ENCODE measurements at regions not wholly inside any gene's neighbourhood (a gene's known extent, or its start where the extent isn't known, plus 50 kb on each side); places are given as distances from the start of the nearest gene placed in this dataset.

DNA sequence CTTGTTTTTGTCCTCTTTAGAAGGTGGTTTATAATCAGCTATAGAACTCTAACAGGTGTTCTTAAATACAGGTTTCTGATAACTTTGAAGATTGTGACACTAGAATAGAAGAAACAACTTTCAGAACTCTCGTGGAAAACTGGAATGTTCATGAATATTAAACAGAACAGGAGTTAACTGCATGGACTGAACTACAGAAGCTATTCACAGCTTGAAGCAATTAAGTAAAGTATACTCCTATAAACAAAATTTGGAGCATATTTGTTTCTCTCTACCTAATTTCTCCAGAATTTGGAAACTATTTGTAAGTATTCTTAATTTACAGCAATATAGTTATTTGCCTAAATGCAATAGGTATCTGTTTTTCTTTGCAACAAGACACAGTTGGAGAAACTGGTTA, 824.8 kb downstream of the ADGRL2 start:
- DNase-seq (ENCODE audit: low read depth in 1 of 2, low spot score in 1 of 2): no peak

DNA sequence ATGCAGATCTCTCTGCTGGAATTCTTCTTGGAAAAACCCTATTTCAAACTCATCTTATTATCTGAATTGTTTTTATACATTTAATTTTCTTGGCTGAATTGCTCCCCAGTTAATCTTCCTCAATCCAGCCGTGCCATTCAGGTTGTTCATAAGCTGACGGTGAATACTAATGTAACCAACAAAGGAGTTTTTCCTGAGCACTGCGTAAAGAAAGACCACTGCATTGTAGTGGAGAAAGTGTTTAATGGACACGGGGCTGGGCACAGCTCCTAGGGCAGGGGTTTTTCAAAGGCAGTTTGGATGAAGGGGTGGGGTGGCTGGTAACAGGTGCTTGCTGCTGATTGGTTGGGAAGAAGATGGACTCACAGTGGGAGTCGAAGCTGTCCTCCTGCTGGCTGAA, 820.3 kb downstream of the ADGRL2 start:
- no peak for DNase-seq (ENCODE audit: low read depth in 1 of 2, low spot score in 1 of 2)

DNA sequence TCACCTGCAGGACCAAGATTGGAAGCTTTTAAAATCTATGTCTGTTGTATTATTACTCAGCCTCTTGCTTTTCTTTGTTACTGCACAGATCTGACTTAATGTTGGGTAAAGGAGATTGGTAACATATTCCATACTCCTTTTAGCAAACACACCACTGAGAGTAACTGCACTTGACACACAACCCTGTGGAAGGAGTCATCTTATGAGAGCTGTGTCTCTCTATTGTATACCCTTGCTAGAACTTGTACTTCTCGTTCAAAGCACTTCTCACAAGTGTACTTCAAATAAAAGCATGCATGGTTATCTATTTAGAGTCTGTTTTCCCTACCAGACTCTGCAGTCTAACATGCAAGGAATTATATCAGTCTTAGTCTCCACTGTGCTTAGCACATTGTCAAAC, 813.4 kb downstream of the ADGRL2 start:
- DNase-seq (ENCODE audit: low read depth in 1 of 2, low spot score in 1 of 2): no peak

DNA sequence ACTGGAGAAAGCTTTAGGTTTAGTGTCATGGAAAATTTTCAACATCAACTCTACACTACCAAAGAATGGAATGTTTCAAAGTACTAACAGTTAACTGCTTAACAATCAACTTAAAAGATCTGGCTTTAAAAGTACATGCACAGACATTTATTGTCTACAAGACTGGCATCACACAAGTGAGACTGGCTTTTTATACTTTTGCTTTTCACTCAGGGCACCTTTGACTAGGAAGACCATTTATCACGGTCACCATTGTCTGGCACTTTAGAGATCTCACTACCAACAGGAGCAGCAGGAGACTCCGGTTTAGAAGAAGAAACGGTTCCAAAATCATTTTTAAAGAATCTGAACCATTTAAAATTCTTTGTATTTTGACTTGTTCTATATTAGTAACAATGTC, 812.3 kb downstream of the ADGRL2 start:
- no peak for DNase-seq (ENCODE audit: low read depth in 1 of 2, low spot score in 1 of 2)

DNA sequence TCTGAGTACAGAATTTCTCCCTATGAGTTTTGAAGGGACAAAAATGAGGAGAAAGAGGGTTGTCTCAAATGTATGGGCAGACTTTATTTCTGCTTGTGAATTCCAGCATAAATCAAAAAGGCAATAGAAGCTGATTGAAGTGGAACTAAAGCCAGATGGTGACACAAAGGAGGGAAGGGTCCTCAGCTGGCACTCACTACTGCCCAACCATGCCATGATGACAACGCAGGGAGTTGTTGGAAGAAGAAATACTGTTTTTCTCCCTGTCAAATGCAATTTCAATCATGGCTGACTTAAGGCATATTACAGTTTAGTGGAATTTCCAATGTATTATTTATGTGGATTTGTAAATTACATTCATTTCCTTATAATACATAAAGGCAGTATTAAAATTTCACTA, 805.8 kb downstream of the ADGRL2 start:
- no peak for DNase-seq (ENCODE audit: low read depth in 1 of 2, low spot score in 1 of 2)

DNA sequence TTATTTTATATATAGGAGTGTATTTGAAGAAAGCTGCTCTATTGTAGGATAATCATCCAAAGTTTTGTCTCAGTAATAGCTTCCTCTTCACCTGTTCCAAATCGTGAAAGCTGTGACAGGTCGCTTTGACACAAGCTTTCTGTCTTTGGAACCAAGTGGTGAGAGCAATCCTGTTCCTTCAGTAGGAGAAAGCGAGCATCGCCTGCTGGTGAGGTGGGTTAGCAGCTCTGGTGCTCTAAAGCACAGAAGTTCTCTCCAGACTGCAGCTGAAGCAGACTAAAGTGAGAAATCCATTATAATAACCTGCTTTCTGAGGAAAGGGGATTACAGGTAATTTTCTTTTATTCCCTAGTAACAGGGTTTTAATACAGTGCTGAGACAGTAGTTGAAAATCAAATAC, 803.8 kb downstream of the ADGRL2 start:
- no peak for DNase-seq (ENCODE audit: low read depth in 1 of 2, low spot score in 1 of 2)

DNA sequence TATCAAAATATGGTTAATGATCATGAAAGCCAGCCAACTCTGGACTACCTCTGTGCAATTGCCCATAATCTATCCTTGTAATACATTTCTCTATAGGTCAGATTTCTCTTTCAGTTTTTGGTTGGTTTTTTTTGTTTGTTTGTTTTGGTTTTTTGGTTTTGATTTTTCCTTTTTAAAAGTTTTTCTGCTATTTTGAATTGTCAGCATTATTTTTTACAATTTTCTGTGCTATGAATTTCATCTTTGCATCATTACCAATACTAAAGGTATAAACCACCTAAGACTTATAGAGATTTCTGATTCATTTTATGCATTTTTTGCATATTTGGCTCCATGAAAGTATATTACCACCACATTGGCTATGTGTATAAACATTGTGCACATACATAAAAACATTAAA, 799.6 kb downstream of the ADGRL2 start:
- DNase-seq (ENCODE audit: low read depth in 1 of 2, low spot score in 1 of 2): no peak

DNA sequence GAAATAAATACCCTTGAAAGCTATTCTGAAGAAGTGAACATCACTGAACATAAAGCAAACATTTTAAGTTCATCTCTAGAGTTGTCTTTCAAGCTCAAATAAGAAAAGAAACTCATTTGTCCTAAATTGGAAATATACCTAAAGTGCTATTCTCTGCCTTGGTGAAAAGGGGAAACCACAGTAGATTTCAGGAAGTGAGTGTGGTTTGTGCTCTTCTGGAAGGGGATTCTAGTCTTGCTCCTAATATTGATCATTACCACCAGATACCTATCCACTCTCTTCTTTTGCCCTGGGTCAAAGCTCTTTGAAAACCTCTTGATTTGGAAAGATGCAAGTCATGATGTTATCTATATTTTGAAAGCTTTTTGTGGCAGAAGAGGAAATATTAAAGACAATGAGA, 798.1 kb downstream of the ADGRL2 start:
- no peak for DNase-seq (ENCODE audit: low read depth in 1 of 2, low spot score in 1 of 2)

DNA sequence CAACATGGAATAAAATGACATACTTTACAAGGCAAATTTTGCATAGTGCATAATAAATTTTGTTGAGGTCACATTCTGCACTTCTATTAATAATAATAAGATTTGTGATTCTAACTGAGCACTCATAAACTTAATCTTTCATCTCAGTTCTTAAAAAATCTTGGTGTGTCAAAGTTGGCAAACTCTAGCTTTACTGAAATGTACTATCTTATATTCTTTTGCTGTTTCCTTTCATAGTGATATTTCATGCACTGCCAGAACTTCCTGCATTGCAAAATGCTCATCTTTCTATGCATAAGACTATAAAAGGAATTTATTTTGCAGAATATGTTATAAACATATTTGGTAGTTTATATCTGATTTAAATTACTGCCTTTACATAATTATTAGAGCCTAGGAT, 797.6 kb downstream of the ADGRL2 start:
- DNase-seq (ENCODE audit: low read depth in 1 of 2, low spot score in 1 of 2): no peak

DNA sequence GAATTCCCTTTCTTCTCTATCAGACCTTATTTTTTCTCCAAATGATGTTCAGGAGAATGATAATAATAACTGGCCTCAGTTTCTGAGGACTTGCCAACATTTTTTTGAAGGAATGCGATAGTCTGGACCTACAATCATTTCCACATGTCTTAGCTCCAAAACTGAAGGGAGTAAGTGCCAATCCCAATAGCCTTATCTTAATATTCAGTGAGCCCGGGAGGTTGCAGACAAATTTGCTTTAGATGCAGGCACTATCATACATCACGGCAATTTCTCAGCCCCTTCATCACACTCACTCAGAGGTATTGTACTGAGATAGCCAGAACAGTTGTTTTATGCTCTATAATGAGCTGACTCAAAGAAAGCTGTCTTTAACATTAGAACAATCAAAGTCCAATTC, 796.9 kb downstream of the ADGRL2 start:
- no peak for DNase-seq (ENCODE audit: low read depth in 1 of 2, low spot score in 1 of 2)

DNA sequence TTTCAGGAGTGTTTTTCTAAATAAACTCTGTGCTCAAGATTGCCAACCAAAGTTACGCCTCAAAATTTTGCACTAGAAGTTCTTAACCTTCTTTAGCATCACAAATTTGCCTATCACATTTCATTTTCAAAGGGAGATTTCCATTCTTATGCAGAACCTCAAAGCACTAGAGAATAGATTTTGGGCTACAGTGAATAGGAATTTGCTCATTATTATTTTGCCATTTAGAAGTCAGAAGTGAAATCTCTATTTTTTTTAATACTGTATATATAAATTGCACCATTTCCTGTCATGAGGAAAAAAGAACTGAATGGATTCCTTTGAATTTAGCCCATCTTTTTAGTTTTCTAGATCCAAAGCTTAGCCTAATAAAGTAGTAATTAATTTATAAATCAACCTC, 796.4 kb downstream of the ADGRL2 start:
- no peak for DNase-seq (ENCODE audit: low read depth in 1 of 2, low spot score in 1 of 2)

DNA sequence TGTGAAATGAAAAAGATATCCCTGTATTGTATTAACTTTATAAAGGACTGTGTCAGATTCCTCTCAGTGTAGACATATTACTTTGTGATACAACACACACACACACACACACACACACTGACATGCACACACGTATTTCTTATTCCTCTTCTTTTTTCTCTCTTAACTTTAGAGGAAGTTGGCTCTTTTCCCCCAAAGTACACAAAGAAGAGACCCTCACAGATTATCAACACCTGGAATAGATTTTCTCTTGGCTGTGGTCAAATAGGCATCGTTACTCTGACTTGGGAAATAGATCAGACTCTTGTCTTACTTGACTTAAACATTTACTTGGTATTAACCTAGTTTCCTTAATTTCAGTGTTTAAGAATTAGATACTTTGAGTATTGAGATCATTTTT, 792.8 kb downstream of the ADGRL2 start:
- DNase-seq (ENCODE audit: low read depth in 1 of 2, low spot score in 1 of 2): no peak

DNA sequence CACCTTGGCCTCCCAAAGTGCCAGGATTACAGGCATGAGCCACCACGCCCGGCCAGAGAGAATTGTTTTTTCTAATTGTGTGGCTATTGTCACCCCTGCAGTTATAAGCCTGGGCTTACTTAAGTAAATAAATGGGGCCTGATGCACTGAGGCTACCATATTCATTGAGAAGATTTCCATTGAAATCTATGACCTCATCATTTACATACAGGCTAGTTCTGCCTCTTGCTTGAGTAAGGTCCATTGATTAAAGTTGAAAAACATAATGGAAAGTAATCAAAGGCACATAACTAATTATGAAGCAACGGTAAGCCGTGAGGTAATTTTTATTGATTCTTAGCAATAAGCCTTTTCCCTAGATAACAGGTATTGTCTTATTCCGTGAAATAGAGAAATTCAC, 788.9 kb downstream of the ADGRL2 start:
- no peak for DNase-seq (ENCODE audit: low read depth in 1 of 2, low spot score in 1 of 2)

DNA sequence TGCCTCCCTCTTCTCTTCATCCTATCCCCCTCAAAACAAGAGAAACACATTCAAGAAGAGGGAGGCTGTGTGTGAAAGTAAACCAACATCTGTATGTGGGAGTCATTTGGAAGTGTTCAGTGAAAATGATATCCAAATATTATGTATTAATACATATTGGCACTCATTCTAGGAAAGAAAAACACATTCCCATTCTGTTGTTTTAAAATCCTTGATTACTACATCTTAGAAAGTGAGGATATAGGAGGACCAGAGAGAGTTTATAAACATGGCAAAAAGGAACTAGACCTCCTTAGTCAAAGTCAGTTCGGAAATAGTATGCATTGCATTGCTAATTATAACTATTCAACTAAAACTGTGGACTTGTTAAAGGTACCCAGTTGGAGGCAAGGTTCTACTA, 786.6 kb downstream of the ADGRL2 start:
- DNase-seq (ENCODE audit: low read depth in 1 of 2, low spot score in 1 of 2): no peak

DNA sequence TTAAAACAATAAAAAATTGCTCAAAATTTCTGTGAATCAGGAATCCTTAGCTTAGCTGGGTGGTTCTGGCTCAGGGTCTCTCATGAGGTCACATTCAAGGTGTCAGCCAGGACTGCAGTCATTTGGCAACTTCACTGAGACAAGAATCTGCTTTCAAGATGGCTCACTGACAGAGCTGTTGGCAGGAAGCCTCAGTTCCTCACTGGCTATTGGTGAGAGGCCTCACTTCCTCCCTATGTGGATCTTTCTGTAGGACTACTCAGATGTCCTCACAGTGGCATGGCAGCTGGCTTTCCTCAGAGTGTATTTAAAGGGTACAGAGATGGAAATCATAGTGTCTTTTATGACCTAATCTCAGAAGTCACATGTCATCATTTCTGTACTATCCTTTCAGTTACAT, 785.7 kb downstream of the ADGRL2 start:
- DNase-seq (ENCODE audit: low read depth in 1 of 2, low spot score in 1 of 2): no peak

DNA sequence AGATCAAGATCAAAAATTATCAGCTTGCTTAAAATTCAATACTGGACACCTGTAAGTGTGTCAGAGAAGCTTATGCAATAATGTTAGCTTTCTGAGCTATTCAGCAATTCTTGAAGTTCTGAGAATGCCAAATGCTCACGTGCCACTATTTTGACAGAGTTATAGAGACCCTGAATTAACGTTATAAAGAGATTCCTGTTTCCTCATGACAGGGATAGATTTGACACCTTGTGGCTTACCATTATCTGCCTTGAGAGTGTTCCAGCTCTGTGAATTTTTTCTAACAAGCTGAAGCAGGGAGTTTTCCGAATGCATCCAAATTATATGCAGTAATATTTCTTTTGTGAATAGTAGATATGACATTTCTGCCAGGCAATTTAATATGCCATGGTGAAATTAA, 781.6 kb downstream of the ADGRL2 start:
- no peak for DNase-seq (ENCODE audit: low read depth in 1 of 2, low spot score in 1 of 2)

DNA sequence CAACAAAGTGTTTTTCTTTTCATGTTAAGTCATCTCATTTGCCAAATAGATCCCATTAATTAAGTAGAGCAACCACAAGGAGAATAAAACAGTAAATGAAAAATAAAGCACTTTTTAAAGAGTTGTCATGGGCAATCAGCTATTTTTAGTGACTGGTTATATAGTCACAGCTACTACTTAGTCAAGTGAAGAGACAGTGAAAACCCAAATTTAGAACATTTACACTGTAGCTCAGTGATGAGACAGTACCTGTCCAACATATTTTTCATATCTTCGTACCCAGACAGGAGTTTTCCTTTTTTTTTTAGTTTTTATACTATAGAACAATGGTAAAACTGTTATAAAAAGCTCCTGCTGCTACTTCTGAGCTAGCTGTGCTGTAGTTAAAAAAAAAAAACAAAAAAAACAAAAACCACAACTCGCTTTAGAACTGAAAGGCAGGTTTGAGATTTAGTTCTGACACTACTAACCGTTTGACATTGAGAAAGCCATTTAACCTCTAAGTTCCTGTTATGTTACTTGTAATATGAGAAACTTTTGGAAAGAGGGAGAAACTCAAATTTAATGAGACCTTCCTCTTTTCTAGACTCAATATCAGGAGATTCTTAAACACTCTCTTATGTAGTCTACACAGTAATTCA, 777.5 kb downstream of the ADGRL2 start:
- no peak for DNase-seq (ENCODE audit: low read depth in 1 of 2, low spot score in 1 of 2)

DNA sequence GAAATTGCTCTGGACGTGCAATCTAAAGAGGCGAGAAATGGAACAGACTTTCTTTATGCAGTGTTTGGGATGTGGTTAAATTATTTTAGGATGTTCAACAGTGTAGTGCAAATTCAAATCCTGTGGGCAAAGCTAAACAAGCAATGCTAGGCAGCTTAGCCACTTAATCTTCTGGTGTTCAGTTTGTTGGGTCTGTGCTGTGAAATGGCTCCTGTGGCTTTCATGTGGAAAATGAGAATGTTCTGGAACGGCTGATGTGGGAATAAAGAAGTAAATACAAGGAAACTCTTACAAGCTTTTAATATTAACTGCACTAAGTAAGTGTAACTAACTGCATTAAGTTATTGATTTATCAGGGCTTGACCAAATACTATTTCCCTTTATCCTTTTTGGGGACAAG, 766.6 kb downstream of the ADGRL2 start:
- DNase-seq (ENCODE audit: low read depth in 1 of 2, low spot score in 1 of 2): no peak

DNA sequence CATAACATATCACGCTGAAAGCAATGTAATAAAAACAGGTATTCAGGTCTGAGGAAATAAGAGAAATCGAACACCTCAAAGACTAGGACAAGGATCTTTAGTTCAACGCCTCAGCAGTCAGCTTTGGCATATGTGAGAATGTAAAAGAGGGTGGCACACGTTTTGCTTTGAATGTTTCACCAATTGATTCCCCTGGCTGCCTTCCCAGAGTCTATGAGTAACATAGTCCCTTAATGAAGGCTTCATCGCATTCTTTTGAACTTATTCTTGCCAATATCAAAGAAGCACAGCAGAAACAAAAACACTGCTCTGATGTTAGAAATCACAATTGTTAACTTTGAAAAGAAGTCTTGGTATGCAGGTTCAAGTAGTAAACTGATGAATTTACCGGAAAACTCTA, 764.8 kb downstream of the ADGRL2 start:
- no peak for DNase-seq (ENCODE audit: low read depth in 1 of 2, low spot score in 1 of 2)

DNA sequence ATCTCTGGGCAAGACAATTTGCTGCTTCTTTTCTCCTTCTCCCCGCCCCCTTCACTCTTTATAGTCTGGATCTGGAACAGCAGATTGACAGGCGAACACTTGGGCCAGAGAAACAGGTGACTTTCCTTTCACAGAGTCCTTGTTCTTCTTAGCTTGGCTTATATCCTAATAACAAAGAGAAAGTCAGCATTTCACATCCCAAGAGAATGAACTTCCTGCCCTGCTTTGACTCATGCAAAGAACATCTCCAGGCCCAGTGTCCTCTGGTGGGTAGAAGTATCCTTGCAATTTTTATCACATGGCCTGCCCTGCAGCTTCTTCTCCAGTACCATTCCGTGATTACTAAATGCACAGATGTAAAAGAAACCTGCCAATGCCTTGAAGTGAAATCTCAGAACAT, 764.4 kb downstream of the ADGRL2 start:
- DNase-seq (ENCODE audit: low read depth in 1 of 2, low spot score in 1 of 2): no peak

DNA sequence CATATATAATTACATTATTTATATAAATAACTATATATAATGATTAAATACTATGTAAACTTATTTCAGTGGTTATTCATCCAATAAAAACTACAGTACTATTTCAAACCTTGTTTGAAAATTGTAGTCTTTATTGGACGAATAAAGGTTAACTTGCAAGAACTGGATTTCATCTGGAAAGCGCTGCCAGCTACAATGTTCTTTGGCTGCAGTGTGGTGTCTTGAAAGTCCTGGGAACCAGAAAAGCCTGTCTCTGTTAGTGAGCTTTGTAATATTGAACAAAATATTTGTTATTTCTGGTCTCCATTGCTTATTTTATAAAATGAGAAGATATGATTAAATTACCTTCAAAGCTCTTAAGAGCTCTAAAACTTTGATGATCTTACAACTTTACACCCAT, 763.6 kb downstream of the ADGRL2 start:
- no peak for DNase-seq (ENCODE audit: low read depth in 1 of 2, low spot score in 1 of 2)

DNA sequence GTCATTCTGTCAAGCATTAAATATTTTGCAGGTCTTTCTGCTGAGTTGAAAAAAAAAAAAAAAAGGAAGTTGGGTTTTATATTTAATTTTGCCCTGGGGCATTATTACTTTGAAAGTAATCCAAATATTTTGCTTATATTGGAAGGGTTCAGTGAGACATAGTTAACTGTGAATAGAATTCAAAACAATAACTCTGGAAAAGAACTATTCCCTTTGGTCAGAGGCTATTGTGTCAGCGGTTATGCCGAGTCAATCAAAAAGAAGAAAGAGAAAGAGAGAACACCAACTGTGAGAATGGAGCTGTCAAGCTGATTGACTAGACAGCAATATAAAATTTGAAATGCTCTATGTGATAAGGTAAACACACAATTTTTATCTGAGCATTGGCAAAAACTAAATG, 761.7 kb downstream of the ADGRL2 start:
- DNase-seq (ENCODE audit: low read depth in 1 of 2, low spot score in 1 of 2): no peak

DNA sequence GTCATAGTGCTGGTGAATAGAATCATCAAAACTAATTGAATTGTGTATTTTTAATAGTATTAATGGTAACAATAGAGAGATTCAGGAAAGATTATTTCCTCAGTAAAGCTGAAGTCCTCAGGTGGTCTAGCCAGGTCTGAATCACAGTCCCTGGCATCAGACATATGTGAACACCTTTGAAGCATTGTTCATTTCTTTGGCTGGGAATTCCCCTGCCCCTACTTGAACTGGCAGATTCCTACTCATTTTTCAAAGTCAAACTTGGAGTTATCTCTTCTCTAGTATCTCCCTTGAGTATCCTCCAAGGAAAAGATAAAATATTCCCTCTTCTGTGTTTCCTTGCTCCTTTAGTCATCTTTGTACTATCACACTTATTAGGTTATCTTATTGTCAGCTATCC, 759.8 kb downstream of the ADGRL2 start:
- no peak for DNase-seq (ENCODE audit: low read depth in 1 of 2, low spot score in 1 of 2)

DNA sequence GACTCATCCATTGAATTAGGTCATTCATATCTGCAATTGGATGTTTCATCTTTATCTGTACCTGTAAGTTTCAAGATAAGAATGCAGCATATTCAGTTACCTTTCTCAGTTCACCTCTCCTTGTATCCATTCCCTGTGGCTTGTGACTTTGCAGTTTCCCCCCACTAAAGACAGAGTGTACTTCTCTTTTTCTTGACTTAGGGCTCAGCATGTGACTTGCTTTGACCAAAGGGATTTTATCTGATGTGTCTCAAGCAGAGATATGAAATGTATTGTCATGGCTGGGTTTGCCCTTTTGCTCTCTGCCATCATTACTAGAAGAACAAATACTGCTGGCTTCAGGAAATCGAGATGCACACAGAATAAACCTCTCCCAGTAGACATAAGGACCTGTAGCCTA, 754.8 kb downstream of the ADGRL2 start:
- no peak for DNase-seq (ENCODE audit: low read depth in 1 of 2, low spot score in 1 of 2)

Measured in activated CD4-positive, alpha-beta T cell treated with anti-CD3 and anti-CD28 coated beads, Interleukin-2, amount 50 U/mL, for 24 hours (primary cell).